NT2/D1 (cell line): ENCODE measurements at regions not wholly inside any gene's neighbourhood (a gene's known extent, or its start where the extent isn't known, plus 50 kb on each side); places are given as distances from the start of the nearest gene placed in this dataset.

Experiments
- SUZ12 ChIP-seq: IDR thresholded peaks from 2 replicates; pipeline ENCODE4 v1.6.1; 2011; ENCODE audit not compliant: insufficient read length, insufficient read depth; ENCODE audit errors: extremely low read depth
- YY1 ChIP-seq: IDR thresholded peaks from 2 replicates; pipeline ENCODE4 v1.6.1; 2011; ENCODE audit not compliant: insufficient read length, insufficient read depth
- ZNF274 ChIP-seq: IDR thresholded peaks from 2 replicates; pipeline ENCODE4 v1.6.1; 2011; ENCODE audit warnings: mild to moderate bottlenecking, low read depth, low read length

DNA sequence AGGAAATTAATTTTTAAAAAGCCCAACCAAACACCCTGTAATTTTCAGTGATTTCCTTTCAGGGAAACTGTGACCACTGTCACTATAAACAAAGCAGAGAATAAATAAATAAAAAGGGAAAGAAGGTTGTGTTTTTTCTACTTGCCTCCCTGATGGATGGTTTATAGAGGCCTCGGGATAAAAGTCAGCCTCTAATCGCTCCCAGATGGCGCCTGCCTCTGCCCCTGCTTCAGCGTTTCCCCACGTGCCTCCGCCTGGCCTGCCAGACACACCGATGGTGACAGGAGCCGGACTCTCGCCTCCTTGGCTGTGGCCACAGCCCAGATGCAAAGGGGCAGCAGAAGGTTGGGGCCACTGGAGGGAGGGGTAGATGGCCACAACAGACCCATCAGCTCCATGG is 327.7 kb downstream of the CDC5L start:
- TF ChIP-seq SUZ12 (no peak), YY1 (no peak), ZNF274 (no peak)
